ENCODE measurements at regions not wholly inside any gene's neighbourhood (a gene's known extent, or its start where the extent isn't known, plus 50 kb on each side); places are given as distances from the start of the nearest gene placed in this dataset.

GRCh38 chrX:43176686-43177085 is 398.7 kb upstream of the PPP1R2C start:
- no peak overlapping the region for H2AFZ ChIP-seq (ENCODE audit: low read length)
- no peaks in the 10 kb centered on the region for H4K20me1 ChIP-seq (ENCODE audit: control insufficient read depth, extremely low read depth, insufficient read depth, low read length)
- DNase-seq (ENCODE audit: low read depth in 2 of 2): peak in 1 of 2 donors; percentile 0
- H3K36me3 ChIP-seq (ENCODE audit: control insufficient read depth, insufficient read depth, low read length): no peaks in the 10 kb centered on the region
- H3K27ac ChIP-seq (ENCODE audit: insufficient read depth, low read length): no peak overlapping the region
- H3K79me2 ChIP-seq (ENCODE audit: control insufficient read depth, insufficient read depth, low read length): no peaks in the 10 kb centered on the region
- H3K9me3 ChIP-seq (ENCODE audit: control insufficient read depth, insufficient read depth, low read depth, low read length): no peaks in the 10 kb centered on the region
- H3K4me3 ChIP-seq (replicated peaks in 1 of 4; ENCODE audit: control extremely low read depth in 1 of 4, insufficient read depth in 1 of 4, low read depth in 3 of 4, low read length in 4 of 4): no peak overlapping the region
- no peak overlapping the region for H3K9ac ChIP-seq (ENCODE audit: insufficient read depth, low read length)
- H3K27me3 ChIP-seq (ENCODE audit: control insufficient read depth, insufficient read depth, low read length): no peaks in the 10 kb centered on the region
- H3K4me1 ChIP-seq (ENCODE audit: control insufficient read depth, extremely low read depth, insufficient read depth, low read length): no peaks in the 10 kb centered on the region
- H3K4me2 ChIP-seq (ENCODE audit: extremely low read depth, insufficient read depth, low read length): no peak overlapping the region
- no peak for TF ChIP-seq CTCF (conservative IDR thresholded peaks at IDR 0.05 in 1 of 2, IDR thresholded peaks at IDR 0.05 in 1 of 2; ENCODE audit: low read depth in 1 of 2, low read length in 2 of 2)
- no peak for TF ChIP-seq EZH2 (IDR thresholded peaks at IDR 0.05; ENCODE audit: low read length, missing control alignments)

GRCh38 chrX:43188296-43188695 is 410.3 kb upstream of the PPP1R2C start:
- no peak overlapping the region for H3K4me3 ChIP-seq (replicated peaks in 1 of 4; ENCODE audit: control extremely low read depth in 1 of 4, insufficient read depth in 1 of 4, low read depth in 3 of 4, low read length in 4 of 4)
- no peak overlapping the region for H3K27ac ChIP-seq (ENCODE audit: insufficient read depth, low read length)
- no peak overlapping the region for H3K4me2 ChIP-seq (ENCODE audit: extremely low read depth, insufficient read depth, low read length)
- no peaks in the 10 kb centered on the region for H4K20me1 ChIP-seq (ENCODE audit: control insufficient read depth, extremely low read depth, insufficient read depth, low read length)
- no peak overlapping the region for H2AFZ ChIP-seq (ENCODE audit: low read length)
- H3K36me3 ChIP-seq (ENCODE audit: control insufficient read depth, insufficient read depth, low read length): no peaks in the 10 kb centered on the region
- H3K79me2 ChIP-seq (ENCODE audit: control insufficient read depth, insufficient read depth, low read length): no peaks in the 10 kb centered on the region
- H3K9me3 ChIP-seq (ENCODE audit: control insufficient read depth, insufficient read depth, low read depth, low read length): no peaks in the 10 kb centered on the region
- TF ChIP-seq CTCF (conservative IDR thresholded peaks at IDR 0.05 in 1 of 2, IDR thresholded peaks at IDR 0.05 in 1 of 2; ENCODE audit: low read depth in 1 of 2, low read length in 2 of 2) (no peak), EZH2 (IDR thresholded peaks at IDR 0.05; ENCODE audit: low read length, missing control alignments) (no peak)
- no peaks in the 10 kb centered on the region for H3K4me1 ChIP-seq (ENCODE audit: control insufficient read depth, extremely low read depth, insufficient read depth, low read length)
- H3K27me3 ChIP-seq (ENCODE audit: control insufficient read depth, insufficient read depth, low read length): no peaks in the 10 kb centered on the region
- no peak overlapping the region for H3K9ac ChIP-seq (ENCODE audit: insufficient read depth, low read length)
- DNase-seq (ENCODE audit: low read depth in 2 of 2): no peak

GRCh38 chrX:43211570-43211969 is 433.6 kb upstream of the PPP1R2C start:
- Histone ChIP-seq H2AFZ (ENCODE audit: low read length) (no peak overlapping the region), H3K36me3 (ENCODE audit: control insufficient read depth, insufficient read depth, low read length) (no peaks in the 10 kb centered on the region), H3K9me3 (ENCODE audit: control insufficient read depth, insufficient read depth, low read depth, low read length) (no peaks in the 10 kb centered on the region), H4K20me1 (ENCODE audit: control insufficient read depth, extremely low read depth, insufficient read depth, low read length) (no peaks in the 10 kb centered on the region), H3K79me2 (ENCODE audit: control insufficient read depth, insufficient read depth, low read length) (no peaks in the 10 kb centered on the region), H3K4me3 (replicated peaks in 1 of 4; ENCODE audit: control extremely low read depth in 1 of 4, insufficient read depth in 1 of 4, low read depth in 3 of 4, low read length in 4 of 4) (no peak overlapping the region), H3K9ac (ENCODE audit: insufficient read depth, low read length) (no peak overlapping the region), H3K27me3 (ENCODE audit: control insufficient read depth, insufficient read depth, low read length) (no peaks in the 10 kb centered on the region), H3K27ac (ENCODE audit: insufficient read depth, low read length) (no peak overlapping the region), H3K4me2 (ENCODE audit: extremely low read depth, insufficient read depth, low read length) (no peak overlapping the region), H3K4me1 (ENCODE audit: control insufficient read depth, extremely low read depth, insufficient read depth, low read length) (no peaks in the 10 kb centered on the region)
- no peak for TF ChIP-seq CTCF (conservative IDR thresholded peaks at IDR 0.05 in 1 of 2, IDR thresholded peaks at IDR 0.05 in 1 of 2; ENCODE audit: low read depth in 1 of 2, low read length in 2 of 2)
- TF ChIP-seq EZH2 (IDR thresholded peaks at IDR 0.05; ENCODE audit: low read length, missing control alignments): no peak
- DNase-seq (ENCODE audit: low read depth in 2 of 2): no peak
